ENCODE measurements at regions not wholly inside any gene's neighbourhood (a gene's known extent, or its start where the extent isn't known, plus 50 kb on each side); places are given as distances from the start of the nearest gene placed in this dataset.

- Histone ChIP-seq H2AFZ (ENCODE audit: low read depth, low read length, poor library complexity, severe bottlenecking) (no peak overlapping the region), H3K36me3 (ENCODE audit: control insufficient read depth in 1 of 2, insufficient read depth in 2 of 2, low read length in 2 of 2) (no peaks in the 10 kb centered on the region), H4K20me1 (ENCODE audit: insufficient read depth) (no peaks in the 10 kb centered on the region), H3K27me3 (ENCODE audit: insufficient read depth, low read length) (peaks cover 29% of the 10 kb centered on the region), H3K4me1 (ENCODE audit: control insufficient read depth in 1 of 2, insufficient read depth in 2 of 2, low read length in 2 of 2) (no peaks in the 10 kb centered on the region), H3K9me3 (ENCODE audit: control insufficient read depth in 1 of 2, insufficient read depth in 1 of 2, low read depth in 1 of 2, low read length in 2 of 2) (no peaks in the 10 kb centered on the region), H3K9me2 (ENCODE audit: insufficient read depth) (no peaks in the 10 kb centered on the region), H3K79me2 (ENCODE audit: insufficient read depth, low read length) (no peaks in the 10 kb centered on the region), H3K9ac (ENCODE audit: low read length) (no peak overlapping the region), H3K27ac (ENCODE audit: low read depth, low read length) (no peak overlapping the region), H3K4me2 (ENCODE audit: low read length) (no peak overlapping the region), H3K4me3 (replicated peaks in 1 of 2; ENCODE audit: low read depth in 1 of 2, low read length in 2 of 2) (no peak overlapping the region)
- ChIA-PET RAD21 (ENCODE audit: low non-redundant PET in 1 of 2, low total read pairs in 2 of 2, uncharacterized antibody in 2 of 2, unreplicated experiment in 2 of 2) (no interaction called here), POLR2A (no interaction called here), CTCF (no interaction called here)
- no peak for TF ChIP-seq CTCF (IDR thresholded peaks at IDR 0.05 in 2 of 3, conservative IDR thresholded peaks at IDR 0.05 in 1 of 3; ENCODE audit: borderline replicate concordance in 1 of 3, insufficient read depth in 1 of 3, low read depth in 2 of 3, low read length in 2 of 3)
- TF ChIP-seq CBX3 (IDR thresholded peaks at IDR 0.05; ENCODE audit: low read depth): no peak
- TF ChIP-seq EZH2phosphoT487 (IDR thresholded peaks at IDR 0.05; ENCODE audit: borderline replicate concordance): no peak
- TF ChIP-seq POLR2A (IDR thresholded peaks at IDR 0.05; ENCODE audit: borderline replicate concordance, extremely low read depth, insufficient read depth, insufficient read length): no peak
- no peak for TF ChIP-seq TCF7L2 (IDR thresholded peaks at IDR 0.05; ENCODE audit: borderline replicate concordance, extremely low read depth, insufficient read depth, insufficient read length)
- no peak for TF ChIP-seq RAD21 (IDR thresholded peaks at IDR 0.05; ENCODE audit: low read depth)
- no peak for TF ChIP-seq CEBPB (IDR thresholded peaks at IDR 0.05; ENCODE audit: low read depth)
- no peak for TF ChIP-seq JUND (IDR thresholded peaks at IDR 0.05)
- TF ChIP-seq REST (IDR thresholded peaks at IDR 0.05; ENCODE audit: low read depth): no peak
- TF ChIP-seq ZFX (IDR thresholded peaks at IDR 0.05): no peak
- no peak for TF ChIP-seq MAX (IDR thresholded peaks at IDR 0.05)
- no peak for TF ChIP-seq EGR1 (IDR thresholded peaks at IDR 0.05; ENCODE audit: low read depth)
- no peak for TF ChIP-seq ZNF274 (IDR thresholded peaks at IDR 0.05; ENCODE audit: low read depth, low read length)
- TF ChIP-seq ATF3 (IDR thresholded peaks at IDR 0.05): no peak
- TF ChIP-seq ZBTB33 (IDR thresholded peaks at IDR 0.05; ENCODE audit: extremely low read depth, insufficient replicate concordance, low read length): no peak
- TF ChIP-seq EZH2 (IDR thresholded peaks at IDR 0.05): no peak
- TF ChIP-seq SIN3A (IDR thresholded peaks at IDR 0.05; ENCODE audit: low read depth): no peak
- TF ChIP-seq SRF (IDR thresholded peaks at IDR 0.05; ENCODE audit: low read depth): no peak
- no TSS peak for BruUV-seq (replicated peaks)
- intact Hi-C loops (cut with micrococcal nuclease): no loop called here
- DNase-seq (ENCODE audit: low read depth, low spot score) (no peak), ATAC-seq (no peak)
Observed at GRCh38 chr4:174135530-174135929, 147.9 kb downstream of the FBXO8 start.
